ENCODE measurements at regions not wholly inside any gene's neighbourhood (a gene's known extent, or its start where the extent isn't known, plus 50 kb on each side); places are given as distances from the start of the nearest gene placed in this dataset.
A peak's percentile ranks its signal among the peaks of the same experiment; 100 is the strongest.

DNA sequence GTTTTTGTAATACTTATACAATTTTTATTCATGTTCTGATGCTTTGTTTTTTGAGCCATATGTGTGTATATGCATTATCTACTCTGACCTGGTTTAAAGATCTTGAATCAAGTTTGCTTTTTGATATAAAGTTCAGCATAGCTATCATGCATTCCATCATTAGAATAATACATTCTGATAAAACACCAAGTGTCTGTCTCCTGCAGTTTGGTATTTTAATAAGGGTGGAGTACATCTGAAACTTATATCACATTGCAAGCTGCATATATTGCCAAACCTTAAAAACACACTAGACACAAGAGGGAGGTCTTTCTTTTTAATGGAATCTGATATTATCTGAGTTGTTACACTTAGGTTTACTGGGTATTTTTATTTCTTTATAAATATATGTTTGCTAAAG, 102.8 kb upstream of the ADAMTSL1 start:
- Histone ChIP-seq H3K27ac (no peak overlapping the region), H3K27me3 (no peaks in the 10 kb centered on the region), H3K4me3 (no peak overlapping the region), H3K36me3 (no peaks in the 10 kb centered on the region), H3K4me1 (no peaks in the 10 kb centered on the region), H3K9me3 (no peaks in the 10 kb centered on the region)
- ATAC-seq (no peak), DNase-seq (no peak)
- intact Hi-C loops (cut with DNase I) = loop anchor here in 1 of 10 donors (5.0 kb wide), 1 partner anchor 56 kb away; no protein-coding TSS in a partner anchor
- no peak for TF ChIP-seq POLR2A (IDR thresholded peaks at IDR 0.05)

DNA sequence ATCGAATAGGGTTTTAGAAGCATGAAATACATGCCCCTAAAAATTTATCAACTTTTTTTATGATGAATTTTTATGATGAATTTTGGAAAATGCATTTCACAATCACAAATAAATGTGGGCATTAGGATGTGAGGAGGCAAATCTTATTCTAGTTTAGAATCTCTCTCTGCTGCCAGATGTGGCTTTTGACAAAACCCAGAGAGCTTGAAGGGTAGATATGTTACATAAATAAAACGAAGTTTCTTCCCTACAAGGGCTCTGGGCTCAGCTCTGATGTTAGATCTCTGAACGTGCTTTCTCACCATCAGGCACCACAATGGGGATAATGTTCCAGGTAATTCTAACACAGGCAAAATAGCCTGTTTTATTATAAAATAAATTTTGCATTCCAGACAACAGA, 102.3 kb upstream of the ADAMTSL1 start:
- no peaks in the 10 kb centered on the region for H3K9me3 ChIP-seq
- no peaks in the 10 kb centered on the region for H3K36me3 ChIP-seq
- intact Hi-C loops (cut with DNase I) = loop anchor here in 1 of 10 donors (5.0 kb wide), 1 partner anchor 56 kb away; no protein-coding TSS in a partner anchor
- no peak for ATAC-seq
- no peak for TF ChIP-seq POLR2A (IDR thresholded peaks at IDR 0.05)
- WGBS, 4 donors = 58 to 64% (median 62%) methylated on average over 3 of the region's 3 CpGs
- DNase-seq = no peak
- peak overlapping the region in 1 of 12 donors; percentile 79 for H3K27ac ChIP-seq
- no peaks in the 10 kb centered on the region for H3K4me1 ChIP-seq
- H3K27me3 ChIP-seq = no peaks in the 10 kb centered on the region
- no peak overlapping the region for H3K4me3 ChIP-seq

DNA sequence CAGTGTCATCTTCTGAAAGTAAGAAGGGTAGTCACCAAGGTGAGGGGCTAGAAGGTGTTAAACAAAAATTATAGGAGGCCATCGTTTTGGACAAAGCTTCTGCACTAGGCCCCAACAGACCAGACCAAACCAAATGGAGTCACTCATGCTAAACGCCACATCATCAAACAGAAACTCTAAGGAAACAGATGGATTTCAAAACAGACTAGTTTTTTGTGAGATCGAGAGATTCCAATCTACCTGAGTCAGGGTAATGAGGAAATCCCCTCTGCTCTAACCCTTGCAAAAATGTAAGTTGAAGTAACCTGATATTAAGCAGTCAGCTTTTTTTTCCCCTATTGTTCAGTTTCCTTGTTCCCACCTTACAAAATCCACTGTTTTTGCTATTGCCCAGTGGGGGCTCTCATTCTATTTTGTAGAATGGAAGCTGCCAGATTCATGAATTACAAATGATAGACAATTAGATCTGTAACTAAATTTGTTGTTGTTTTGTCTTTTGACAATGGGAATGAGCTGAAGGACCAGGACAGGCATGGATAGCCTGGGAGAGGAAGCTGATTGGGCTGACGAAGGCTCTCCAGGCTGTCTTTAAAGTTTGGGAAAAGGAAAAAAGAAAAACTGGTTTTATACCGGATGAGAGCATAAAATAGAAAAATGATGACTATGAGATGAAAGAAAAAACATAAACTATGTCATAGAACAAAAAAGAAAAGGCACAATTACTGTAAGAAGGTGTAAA, 94.7 kb upstream of the ADAMTSL1 start:
- no peak overlapping the region for H3K4me3 ChIP-seq
- no peaks in the 10 kb centered on the region for H3K9me3 ChIP-seq
- DNase-seq (no peak), ATAC-seq (no peak)
- no peaks in the 10 kb centered on the region for H3K36me3 ChIP-seq
- 66 to 74% (median 72%) methylated on average over 5 of the region's 5 CpGs for WGBS, 4 donors
- no peaks in the 10 kb centered on the region for H3K27me3 ChIP-seq
- TF ChIP-seq, protein P1, sequence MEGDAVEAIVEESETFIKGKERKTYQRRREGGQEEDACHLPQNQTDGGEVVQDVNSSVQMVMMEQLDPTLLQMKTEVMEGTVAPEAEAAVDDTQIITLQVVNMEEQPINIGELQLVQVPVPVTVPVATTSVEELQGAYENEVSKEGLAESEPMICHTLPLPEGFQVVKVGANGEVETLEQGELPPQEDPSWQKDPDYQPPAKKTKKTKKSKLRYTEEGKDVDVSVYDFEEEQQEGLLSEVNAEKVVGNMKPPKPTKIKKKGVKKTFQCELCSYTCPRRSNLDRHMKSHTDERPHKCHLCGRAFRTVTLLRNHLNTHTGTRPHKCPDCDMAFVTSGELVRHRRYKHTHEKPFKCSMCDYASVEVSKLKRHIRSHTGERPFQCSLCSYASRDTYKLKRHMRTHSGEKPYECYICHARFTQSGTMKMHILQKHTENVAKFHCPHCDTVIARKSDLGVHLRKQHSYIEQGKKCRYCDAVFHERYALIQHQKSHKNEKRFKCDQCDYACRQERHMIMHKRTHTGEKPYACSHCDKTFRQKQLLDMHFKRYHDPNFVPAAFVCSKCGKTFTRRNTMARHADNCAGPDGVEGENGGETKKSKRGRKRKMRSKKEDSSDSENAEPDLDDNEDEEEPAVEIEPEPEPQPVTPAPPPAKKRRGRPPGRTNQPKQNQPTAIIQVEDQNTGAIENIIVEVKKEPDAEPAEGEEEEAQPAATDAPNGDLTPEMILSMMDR (IDR thresholded peaks at IDR 0.05) = no peak
- no peak for TF ChIP-seq POLR2A (IDR thresholded peaks at IDR 0.05)
- no peak overlapping the region for H3K27ac ChIP-seq
- peaks cover 0 to 6% (median 0%) of the 10 kb centered on the region in 12 donors for H3K4me1 ChIP-seq
- intact Hi-C loops (cut with DNase I) = no loop called here

DNA sequence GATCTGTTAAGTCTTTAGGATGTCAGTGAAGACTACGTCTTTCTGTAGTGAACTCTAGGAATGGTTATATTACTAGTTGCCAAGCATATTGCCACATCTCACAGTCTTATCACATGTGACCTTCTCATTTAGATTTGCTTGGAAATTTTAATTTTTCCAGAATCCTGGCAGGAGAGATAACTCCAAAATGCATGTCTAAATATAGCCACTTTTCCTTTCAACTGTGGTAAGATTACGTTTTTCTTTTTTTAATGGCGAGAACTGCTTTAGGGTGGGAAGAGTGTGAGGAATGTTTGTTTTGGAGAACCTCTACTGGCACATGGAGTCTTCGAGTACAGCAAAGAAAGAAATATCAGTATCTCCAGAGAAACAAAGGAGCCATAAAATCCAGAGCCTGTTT, 91.7 kb upstream of the ADAMTSL1 start:
- DNase-seq (no peak), ATAC-seq (peak in 1 of 4 donors; percentile 29)
- no peak overlapping the region for H3K27ac ChIP-seq
- no peaks in the 10 kb centered on the region for H3K9me3 ChIP-seq
- H3K4me1 ChIP-seq = peaks cover 0 to 6% (median 0%) of the 10 kb centered on the region in 12 donors
- intact Hi-C loops (cut with DNase I) = no loop called here
- TF ChIP-seq, protein P1 (IDR thresholded peaks at IDR 0.05) = no peak
- no peaks in the 10 kb centered on the region for H3K36me3 ChIP-seq
- 55 to 74% (median 59%) methylated on average over 4 of the region's 4 CpGs for WGBS, 4 donors
- H3K4me3 ChIP-seq = no peak overlapping the region
- H3K27me3 ChIP-seq = no peaks in the 10 kb centered on the region

DNA sequence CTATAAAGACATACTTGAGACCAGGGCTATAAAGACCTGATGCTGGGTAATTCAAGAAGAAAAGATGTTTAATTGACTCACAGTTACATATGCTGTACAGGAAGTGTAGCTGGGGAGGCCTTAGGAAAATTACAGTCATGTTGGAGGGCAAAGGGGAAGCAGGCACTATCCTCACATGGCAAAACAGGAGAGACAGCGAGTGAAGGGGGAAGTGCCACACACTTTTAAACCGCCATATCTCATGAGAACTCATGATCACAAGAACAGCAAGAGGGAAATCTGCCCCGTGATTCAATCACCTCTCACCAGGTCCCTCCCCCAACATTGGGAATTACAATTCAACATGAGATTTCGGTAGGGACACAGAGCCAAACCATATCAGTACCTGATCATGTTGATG, 89.9 kb upstream of the ADAMTSL1 start:
- 91 to 97% (median 94%) methylated on average over 4 of the region's 4 CpGs for WGBS, 4 donors
- DNase-seq (no peak), ATAC-seq (no peak)
- Histone ChIP-seq H3K4me1 (peaks cover 0 to 6% (median 0%) of the 10 kb centered on the region in 12 donors), H3K36me3 (no peaks in the 10 kb centered on the region), H3K4me3 (no peak overlapping the region), H3K27me3 (no peaks in the 10 kb centered on the region), H3K9me3 (no peaks in the 10 kb centered on the region), H3K27ac (no peak overlapping the region)
- intact Hi-C loops (cut with DNase I) = no loop called here
- no peak for TF ChIP-seq POLR2A (IDR thresholded peaks at IDR 0.05)
- TF ChIP-seq, protein P1 (IDR thresholded peaks at IDR 0.05) = no peak

Data from heart left ventricle (tissue), 16 donors.